ENCODE measurements at regions not wholly inside any gene's neighbourhood (a gene's known extent, or its start where the extent isn't known, plus 50 kb on each side); places are given as distances from the start of the nearest gene placed in this dataset.

DNA sequence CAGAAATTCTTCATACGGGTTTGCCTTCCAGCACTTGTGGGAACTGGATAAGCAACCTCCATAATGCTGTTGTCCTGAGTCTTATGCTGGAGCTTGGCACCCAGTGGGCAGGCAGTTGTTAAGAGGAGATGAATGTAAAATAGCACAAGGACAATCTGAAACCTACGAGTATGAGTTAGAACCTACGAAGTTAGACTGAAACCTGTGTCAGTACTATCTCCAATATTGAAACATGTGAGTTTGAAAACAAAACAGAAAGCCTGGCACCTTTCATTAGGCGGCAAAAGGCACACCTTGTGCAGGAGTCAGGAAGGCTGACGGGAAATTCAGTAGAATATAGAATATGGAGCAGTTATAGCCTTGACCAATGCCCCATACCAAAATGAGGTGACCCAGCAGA, 489.7 kb upstream of the RGS18 start:
- no peak overlapping the region for H2AFZ ChIP-seq (ENCODE audit: low read depth, low read length)
- no peaks in the 10 kb centered on the region for H3K27me3 Mint-ChIP-seq (ENCODE audit: low read depth, unreplicated experiment)
- no peak overlapping the region for H3K4me2 ChIP-seq (ENCODE audit: low read length)
- H3K9me3 Mint-ChIP-seq (ENCODE audit: unreplicated experiment): no peaks in the 10 kb centered on the region
- no peak overlapping the region for H3K27ac ChIP-seq (ENCODE audit: low read depth, low read length)
- H3K79me2 ChIP-seq (ENCODE audit: insufficient read depth, low read length): no peaks in the 10 kb centered on the region
- TF ChIP-seq, protein P1, sequence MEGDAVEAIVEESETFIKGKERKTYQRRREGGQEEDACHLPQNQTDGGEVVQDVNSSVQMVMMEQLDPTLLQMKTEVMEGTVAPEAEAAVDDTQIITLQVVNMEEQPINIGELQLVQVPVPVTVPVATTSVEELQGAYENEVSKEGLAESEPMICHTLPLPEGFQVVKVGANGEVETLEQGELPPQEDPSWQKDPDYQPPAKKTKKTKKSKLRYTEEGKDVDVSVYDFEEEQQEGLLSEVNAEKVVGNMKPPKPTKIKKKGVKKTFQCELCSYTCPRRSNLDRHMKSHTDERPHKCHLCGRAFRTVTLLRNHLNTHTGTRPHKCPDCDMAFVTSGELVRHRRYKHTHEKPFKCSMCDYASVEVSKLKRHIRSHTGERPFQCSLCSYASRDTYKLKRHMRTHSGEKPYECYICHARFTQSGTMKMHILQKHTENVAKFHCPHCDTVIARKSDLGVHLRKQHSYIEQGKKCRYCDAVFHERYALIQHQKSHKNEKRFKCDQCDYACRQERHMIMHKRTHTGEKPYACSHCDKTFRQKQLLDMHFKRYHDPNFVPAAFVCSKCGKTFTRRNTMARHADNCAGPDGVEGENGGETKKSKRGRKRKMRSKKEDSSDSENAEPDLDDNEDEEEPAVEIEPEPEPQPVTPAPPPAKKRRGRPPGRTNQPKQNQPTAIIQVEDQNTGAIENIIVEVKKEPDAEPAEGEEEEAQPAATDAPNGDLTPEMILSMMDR (IDR thresholded peaks at IDR 0.05; ENCODE audit: insufficient read depth, low read depth, low read length): no peak
- no peak for TF ChIP-seq EZH2 (IDR thresholded peaks at IDR 0.05; ENCODE audit: insufficient read depth, low read length)
- H3K4me1 Mint-ChIP-seq (ENCODE audit: low read depth, unreplicated experiment): peaks cover 1% of the 10 kb centered on the region
- H3K4me3 ChIP-seq (ENCODE audit: insufficient read depth, low read depth, low read length): no peak overlapping the region
- no peaks in the 10 kb centered on the region for H3K36me3 ChIP-seq (ENCODE audit: insufficient read depth, low read length)
- H3K9ac ChIP-seq (ENCODE audit: low read length): no peak overlapping the region
- no peaks in the 10 kb centered on the region for H4K20me1 ChIP-seq (ENCODE audit: insufficient read depth, low read length)
- H3K36me3 Mint-ChIP-seq (ENCODE audit: low read depth, unreplicated experiment): no peaks in the 10 kb centered on the region
- no peak overlapping the region for H3K27ac Mint-ChIP-seq (ENCODE audit: unreplicated experiment)
- no peaks in the 10 kb centered on the region for H3K27me3 ChIP-seq (ENCODE audit: insufficient read depth, low read length)
- no peak overlapping the region for H3K4me3 Mint-ChIP-seq (ENCODE audit: unreplicated experiment)
- FAIRE-seq: no peak
- DNase-seq (ENCODE audit: low read depth): no peak
- no peaks in the 10 kb centered on the region for H3K9me3 ChIP-seq (ENCODE audit: insufficient read depth, low read depth, low read length)
- H3K4me1 ChIP-seq (ENCODE audit: insufficient read depth, low read length): peaks cover 16% of the 10 kb centered on the region

DNA sequence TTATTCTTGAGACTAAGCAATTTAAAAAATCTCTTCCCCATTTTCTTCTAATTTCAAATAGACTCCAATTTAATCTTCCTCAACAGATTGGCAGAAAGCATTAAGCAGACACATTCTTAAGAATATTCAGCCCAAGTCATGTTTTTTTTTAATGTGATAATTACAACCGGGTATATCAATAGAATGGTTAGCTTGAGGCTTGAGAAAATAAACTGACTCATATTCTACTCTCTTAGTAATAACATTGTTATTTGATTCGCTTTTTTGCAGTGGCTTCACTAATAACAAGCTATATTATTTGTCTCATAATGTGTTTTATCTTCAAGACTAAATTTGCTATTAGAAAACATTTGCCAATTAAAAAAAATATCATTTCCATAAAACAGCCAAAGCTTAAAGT, 488.6 kb upstream of the RGS18 start:
- H3K4me3 Mint-ChIP-seq (ENCODE audit: unreplicated experiment): no peak overlapping the region
- peaks cover 1% of the 10 kb centered on the region for H3K4me1 Mint-ChIP-seq (ENCODE audit: low read depth, unreplicated experiment)
- FAIRE-seq: no peak
- no peak overlapping the region for H2AFZ ChIP-seq (ENCODE audit: low read depth, low read length)
- DNase-seq (ENCODE audit: low read depth): peak; percentile 41
- TF ChIP-seq, protein P1 (IDR thresholded peaks at IDR 0.05; ENCODE audit: insufficient read depth, low read depth, low read length): no peak
- TF ChIP-seq EZH2 (IDR thresholded peaks at IDR 0.05; ENCODE audit: insufficient read depth, low read length): no peak
- no peaks in the 10 kb centered on the region for H3K9me3 ChIP-seq (ENCODE audit: insufficient read depth, low read depth, low read length)
- no peaks in the 10 kb centered on the region for H3K27me3 ChIP-seq (ENCODE audit: insufficient read depth, low read length)
- H3K36me3 Mint-ChIP-seq (ENCODE audit: low read depth, unreplicated experiment): no peaks in the 10 kb centered on the region
- no peak overlapping the region for H3K27ac Mint-ChIP-seq (ENCODE audit: unreplicated experiment)
- H4K20me1 ChIP-seq (ENCODE audit: insufficient read depth, low read length): no peaks in the 10 kb centered on the region
- H3K4me1 ChIP-seq (ENCODE audit: insufficient read depth, low read length): peaks cover 16% of the 10 kb centered on the region
- no peak overlapping the region for H3K9ac ChIP-seq (ENCODE audit: low read length)
- no peaks in the 10 kb centered on the region for H3K79me2 ChIP-seq (ENCODE audit: insufficient read depth, low read length)
- H3K4me2 ChIP-seq (ENCODE audit: low read length): peak overlapping the region; percentile 65
- no peaks in the 10 kb centered on the region for H3K36me3 ChIP-seq (ENCODE audit: insufficient read depth, low read length)
- H3K27me3 Mint-ChIP-seq (ENCODE audit: low read depth, unreplicated experiment): no peaks in the 10 kb centered on the region
- no peaks in the 10 kb centered on the region for H3K9me3 Mint-ChIP-seq (ENCODE audit: unreplicated experiment)
- H3K27ac ChIP-seq (ENCODE audit: low read depth, low read length): no peak overlapping the region
- H3K4me3 ChIP-seq (ENCODE audit: insufficient read depth, low read depth, low read length): no peak overlapping the region

DNA sequence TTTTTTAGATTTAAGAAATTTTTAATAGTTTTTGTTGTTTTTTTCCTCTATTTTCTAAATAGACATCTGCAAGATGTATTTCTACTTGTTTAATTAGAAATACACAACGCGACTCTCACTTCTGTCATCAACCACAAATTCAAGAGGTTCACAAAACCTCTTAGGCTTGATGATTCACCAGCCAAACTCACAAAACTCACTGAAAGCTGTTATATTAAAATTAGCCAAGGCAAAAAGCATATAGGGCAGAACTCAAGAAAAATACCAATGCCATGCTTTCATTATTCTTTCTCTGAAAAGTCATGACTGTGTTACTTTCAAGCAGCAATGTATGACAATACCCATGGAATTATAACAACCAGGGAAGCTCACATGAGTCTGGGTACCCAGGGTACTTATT, 487.0 kb upstream of the RGS18 start:
- Histone ChIP-seq H3K4me3 (ENCODE audit: insufficient read depth, low read depth, low read length) (no peak overlapping the region), H3K9me3 (ENCODE audit: insufficient read depth, low read depth, low read length) (no peaks in the 10 kb centered on the region), H3K27me3 (ENCODE audit: insufficient read depth, low read length) (no peaks in the 10 kb centered on the region), H4K20me1 (ENCODE audit: insufficient read depth, low read length) (no peaks in the 10 kb centered on the region), H3K4me2 (ENCODE audit: low read length) (peak overlapping the region; percentile 30), H3K27ac (ENCODE audit: low read depth, low read length) (peak overlapping the region; percentile 36), H3K36me3 (ENCODE audit: insufficient read depth, low read length) (no peaks in the 10 kb centered on the region), H3K4me1 (ENCODE audit: insufficient read depth, low read length) (peaks cover 16% of the 10 kb centered on the region), H3K9ac (ENCODE audit: low read length) (no peak overlapping the region), H3K79me2 (ENCODE audit: insufficient read depth, low read length) (no peaks in the 10 kb centered on the region), H2AFZ (ENCODE audit: low read depth, low read length) (peak overlapping the region; percentile 35)
- TF ChIP-seq EZH2 (IDR thresholded peaks at IDR 0.05; ENCODE audit: insufficient read depth, low read length): no peak
- TF ChIP-seq, protein P1 (IDR thresholded peaks at IDR 0.05; ENCODE audit: insufficient read depth, low read depth, low read length): no peak
- peaks cover 1% of the 10 kb centered on the region for H3K4me1 Mint-ChIP-seq (ENCODE audit: low read depth, unreplicated experiment)
- H3K9me3 Mint-ChIP-seq (ENCODE audit: unreplicated experiment): no peaks in the 10 kb centered on the region
- peak overlapping the region; percentile 3 for H3K27ac Mint-ChIP-seq (ENCODE audit: unreplicated experiment)
- no peak for FAIRE-seq
- H3K27me3 Mint-ChIP-seq (ENCODE audit: low read depth, unreplicated experiment): no peaks in the 10 kb centered on the region
- H3K4me3 Mint-ChIP-seq (ENCODE audit: unreplicated experiment): no peak overlapping the region
- DNase-seq (ENCODE audit: low read depth): peak; percentile 70
- H3K36me3 Mint-ChIP-seq (ENCODE audit: low read depth, unreplicated experiment): no peaks in the 10 kb centered on the region
